Endothelial cell of umbilical vein (primary cell): ENCODE measurements at regions not wholly inside any gene's neighbourhood (a gene's known extent, or its start where the extent isn't known, plus 50 kb on each side); places are given as distances from the start of the nearest gene placed in this dataset.

Source experiments
- EZH2 ChIP-seq: IDR thresholded peaks from 2 replicates; pipeline ENCODE4 v1.6.1; 2012; ENCODE audit warnings: borderline replicate concordance, low read depth, mild to moderate bottlenecking, moderate library complexity, low read length, inconsistent platforms; ENCODE audit not compliant: severe bottlenecking
- FOS ChIP-seq: IDR thresholded peaks from 2 replicates; pipeline ENCODE4 v1.6.1; 2011; ENCODE audit warnings: mild to moderate bottlenecking, low read length, moderate library complexity, borderline replicate concordance; ENCODE audit not compliant: insufficient read depth
- GATA2 ChIP-seq: IDR thresholded peaks from 2 replicates; pipeline ENCODE4 v1.7.0; 2011; ENCODE audit warnings: low read depth, mild to moderate bottlenecking, moderate library complexity, mixed read lengths, low read length; ENCODE audit not compliant: insufficient read length, insufficient read depth
- JUN ChIP-seq: IDR thresholded peaks from 2 replicates; pipeline ENCODE4 v1.6.1; 2011; ENCODE audit warnings: borderline replicate concordance, low read depth; ENCODE audit not compliant: insufficient read length, insufficient read depth
- POLR2A ChIP-seq: IDR thresholded peaks from 2 replicates; pipeline ENCODE4 v1.6.1; 2012; ENCODE audit warnings: low read depth, mild to moderate bottlenecking, control low read depth, low read length
- POLR2AphosphoS5 ChIP-seq: IDR thresholded peaks from 2 replicates; pipeline ENCODE4 v1.6.1; 2012; ENCODE audit warnings: low read depth, mild to moderate bottlenecking, control low read depth, low read length, moderate library complexity; ENCODE audit not compliant: insufficient read depth
- TF ChIP-seq, protein P1 (sequence below), 2 donors: IDR thresholded peaks; 1 replicate in 1 of 2; 2 replicates in 1 of 2; pipeline ENCODE4 v1.5.1; 2011; ENCODE audit warnings: low read length in 2 of 2, mild to moderate bottlenecking in 2 of 2, moderate library complexity in 2 of 2, control low read depth in 1 of 2, inconsistent platforms in 1 of 2, low read depth in 1 of 2; ENCODE audit not compliant: insufficient read depth in 1 of 2; ENCODE audit errors: extremely low read depth in 1 of 2
- TF ChIP-seq, protein P2 (sequence below): IDR thresholded peaks from 2 replicates; pipeline ENCODE4 v1.6.1; 2011; ENCODE audit not compliant: insufficient read depth, insufficient read length

DNA sequence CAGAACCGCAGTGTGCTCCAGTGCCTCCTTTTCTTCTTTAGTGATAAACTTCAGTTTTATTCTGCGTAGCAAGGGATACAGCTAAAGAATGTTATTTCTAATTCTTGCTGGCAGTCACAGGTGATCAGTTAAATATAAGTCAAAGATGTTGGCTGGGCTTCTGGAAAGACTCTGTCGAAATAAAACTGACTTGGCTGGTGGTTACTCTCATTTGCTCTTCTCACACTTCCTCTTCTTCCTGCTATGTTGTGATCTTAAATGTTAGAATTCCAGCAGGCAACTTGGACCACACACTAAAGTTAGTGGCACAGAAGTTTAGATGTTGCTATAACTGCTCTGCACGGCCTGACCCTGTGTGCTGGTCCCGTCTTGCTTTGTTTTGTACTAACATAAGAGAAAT is 278.6 kb downstream of the CDH19 start:
- TF ChIP-seq, protein P1, sequence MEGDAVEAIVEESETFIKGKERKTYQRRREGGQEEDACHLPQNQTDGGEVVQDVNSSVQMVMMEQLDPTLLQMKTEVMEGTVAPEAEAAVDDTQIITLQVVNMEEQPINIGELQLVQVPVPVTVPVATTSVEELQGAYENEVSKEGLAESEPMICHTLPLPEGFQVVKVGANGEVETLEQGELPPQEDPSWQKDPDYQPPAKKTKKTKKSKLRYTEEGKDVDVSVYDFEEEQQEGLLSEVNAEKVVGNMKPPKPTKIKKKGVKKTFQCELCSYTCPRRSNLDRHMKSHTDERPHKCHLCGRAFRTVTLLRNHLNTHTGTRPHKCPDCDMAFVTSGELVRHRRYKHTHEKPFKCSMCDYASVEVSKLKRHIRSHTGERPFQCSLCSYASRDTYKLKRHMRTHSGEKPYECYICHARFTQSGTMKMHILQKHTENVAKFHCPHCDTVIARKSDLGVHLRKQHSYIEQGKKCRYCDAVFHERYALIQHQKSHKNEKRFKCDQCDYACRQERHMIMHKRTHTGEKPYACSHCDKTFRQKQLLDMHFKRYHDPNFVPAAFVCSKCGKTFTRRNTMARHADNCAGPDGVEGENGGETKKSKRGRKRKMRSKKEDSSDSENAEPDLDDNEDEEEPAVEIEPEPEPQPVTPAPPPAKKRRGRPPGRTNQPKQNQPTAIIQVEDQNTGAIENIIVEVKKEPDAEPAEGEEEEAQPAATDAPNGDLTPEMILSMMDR (IDR thresholded peaks at IDR 0.05; ENCODE audit: extremely low read depth in 1 of 2, insufficient read depth in 1 of 2, low read depth in 1 of 2, low read length in 2 of 2) = no peak
- TF ChIP-seq EZH2 (no peak), FOS (no peak), POLR2AphosphoS5 (no peak), POLR2A (no peak), GATA2 (no peak), JUN (no peak)
- TF ChIP-seq, protein P2, sequence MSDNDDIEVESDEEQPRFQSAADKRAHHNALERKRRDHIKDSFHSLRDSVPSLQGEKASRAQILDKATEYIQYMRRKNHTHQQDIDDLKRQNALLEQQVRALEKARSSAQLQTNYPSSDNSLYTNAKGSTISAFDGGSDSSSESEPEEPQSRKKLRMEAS = no peak
